H1 (cell line): ENCODE measurements at regions not wholly inside any gene's neighbourhood (a gene's known extent, or its start where the extent isn't known, plus 50 kb on each side); places are given as distances from the start of the nearest gene placed in this dataset.

Source experiments
- CTCF ChIA-PET: fragments of 300-600 bp; sonication (Branson Sonifier 250); formaldehyde crosslinking; loops from one replicate; lab custom pipeline; 2021; ENCODE audit not compliant: partially characterized antibody; lab: Charles Lee
- POLR2A ChIA-PET: fragments of 300-600 bp; sonication (Branson Sonifier 250); formaldehyde crosslinking; loops from one replicate; lab custom pipeline; 2021; ENCODE audit warnings: inconsistent platforms; ENCODE audit not compliant: partially characterized antibody; lab: Charles Lee
- DNase-seq, 2 experiments: peaks; one replicate each; pipeline versions ENCODE4 v3.0.0 to v3.0.0-alpha.2; 2010 to 2022; ENCODE audit warnings: low spot score in 2 of 2, low read depth in 1 of 2, mixed read lengths in 1 of 2
- FAIRE-seq: peaks from 2 replicates; lab custom pipeline; 2011; peaks lifted over from hg19 to GRCh38; lab: Jason Lieb, UNC
- H2AFZ ChIP-seq: 2 replicates; pipeline ENCODE4 v1.8.1; 2012; ENCODE audit warnings: low read length, inconsistent platforms
- H2AK5ac ChIP-seq: 2 replicates; pipeline ENCODE4 v1.6.1; 2013; ENCODE audit warnings: low read depth, low read length
- H2BK120ac ChIP-seq: replicated peaks from 2 replicates; pipeline ENCODE3; 2013; ENCODE audit warnings: low read depth, low read length, inconsistent platforms
- H2BK12ac ChIP-seq: 2 replicates; pipeline ENCODE4 v1.6.1; 2013; ENCODE audit warnings: low read depth, low read length
- H2BK15ac ChIP-seq: 2 replicates; pipeline ENCODE4 v1.6.1; 2013; ENCODE audit warnings: low read length
- H2BK20ac ChIP-seq: 2 replicates; pipeline ENCODE4 v1.6.1; 2013; ENCODE audit warnings: low read length
- H2BK5ac ChIP-seq: 2 replicates; pipeline ENCODE4 v1.6.1; 2013; ENCODE audit warnings: low read depth, low read length
- H3K14ac ChIP-seq: 2 replicates; pipeline ENCODE4 v1.6.1; 2013; ENCODE audit warnings: inconsistent platforms; ENCODE audit not compliant: insufficient read length
- H3K18ac ChIP-seq: 2 replicates; pipeline ENCODE4 v1.6.1; 2013; ENCODE audit warnings: low read length; ENCODE audit errors: extremely low read depth
- H3K23ac ChIP-seq: 2 replicates; pipeline ENCODE4 v1.6.1; 2013; ENCODE audit warnings: inconsistent platforms; ENCODE audit not compliant: insufficient read length
- H3K23me2 ChIP-seq: 2 replicates; pipeline ENCODE4 v1.6.1; 2013; ENCODE audit warnings: low read depth, low read length
- H3K27ac ChIP-seq: 2 replicates; pipeline ENCODE4 v1.6.1; 2011; ENCODE audit warnings: low read depth, low read length, inconsistent platforms
- H3K27me3 ChIP-seq, 4 experiments: replicated peaks in 1 of 4; 1 replicate in 1 of 4; 2 replicates in 3 of 4; pipeline versions ENCODE4 v1.6.1 to v1.8.1; 2011 to 2013; ENCODE audit warnings: low read length in 3 of 4, mild to moderate bottlenecking in 3 of 4, inconsistent platforms in 2 of 4, mixed read lengths in 2 of 4, moderate library complexity in 1 of 4; ENCODE audit not compliant: control insufficient read depth in 3 of 4, insufficient read depth in 3 of 4; ENCODE audit errors: extremely low read depth in 1 of 4
- H3K36me3 ChIP-seq, 4 experiments: 2 replicates each; pipeline versions ENCODE4 v1.6.1 to v1.8.1; 2011 to 2013; ENCODE audit warnings: mild to moderate bottlenecking in 4 of 4, low read length in 3 of 4, moderate library complexity in 2 of 4, control low read depth in 1 of 4, inconsistent platforms in 1 of 4; ENCODE audit not compliant: insufficient read depth in 4 of 4, control insufficient read depth in 2 of 4
- H3K4ac ChIP-seq: replicated peaks from 2 replicates; pipeline ENCODE3; 2013; ENCODE audit warnings: low read length, low read depth, mixed read lengths, inconsistent platforms; ENCODE audit not compliant: insufficient read length
- H3K4me1 ChIP-seq, 4 experiments: replicated peaks in 1 of 4; 1 replicate in 1 of 4; 2 replicates in 3 of 4; pipeline versions ENCODE4 v1.6.1 to v1.8.1; 2011 to 2013; ENCODE audit warnings: low read length in 3 of 4, inconsistent platforms in 2 of 4, mixed read lengths in 1 of 4; ENCODE audit not compliant: insufficient read depth in 4 of 4, control insufficient read depth in 3 of 4
- H3K4me2 ChIP-seq, 2 experiments: 2 replicates each; pipeline versions ENCODE4 v1.6.1 to v1.8.1; 2011 to 2013; ENCODE audit warnings: low read depth in 2 of 2, low read length in 2 of 2, control low read depth in 1 of 2, inconsistent platforms in 1 of 2, mild to moderate bottlenecking in 1 of 2; ENCODE audit not compliant: insufficient read depth in 1 of 2
- H3K4me3 ChIP-seq, 4 experiments: fragments of 200-600, 300-600 bp in 1 of 4; sonication (generic), shearing (Covaris generic), sonication (Bioruptor Twin) in 1 of 4; 2 replicates each; pipeline versions ENCODE4 v1.5.1 to v1.8.1; 2011 to 2016; ENCODE audit warnings: low read length in 4 of 4, low read depth in 3 of 4, control low read depth in 2 of 4, inconsistent platforms in 2 of 4, mild to moderate bottlenecking in 2 of 4, mixed read lengths in 1 of 4, moderate library complexity in 1 of 4; ENCODE audit not compliant: insufficient read depth in 2 of 4; ENCODE audit errors: extremely low read depth in 1 of 4
- H3K56ac ChIP-seq: replicated peaks from 2 replicates; pipeline ENCODE3; 2013; ENCODE audit warnings: low read depth, mild to moderate bottlenecking, mixed read lengths, low read length, inconsistent platforms; ENCODE audit not compliant: insufficient read length
- H3K79me1 ChIP-seq: 2 replicates; pipeline ENCODE4 v1.6.1; 2013; ENCODE audit warnings: low read depth, low read length, control low read depth
- H3K79me2 ChIP-seq, 2 experiments: 2 replicates each; pipeline versions ENCODE4 v1.6.1 to v1.8.1; 2012 to 2013; ENCODE audit warnings: low read length in 2 of 2, mild to moderate bottlenecking in 2 of 2, inconsistent platforms in 1 of 2; ENCODE audit not compliant: insufficient read depth in 2 of 2, control insufficient read depth in 1 of 2
- H3K9ac ChIP-seq, 4 experiments: replicated peaks in 1 of 4; 1 replicate in 1 of 4; 2 replicates in 3 of 4; pipeline versions ENCODE4 v1.6.1 to v1.8.1; 2011 to 2013; ENCODE audit warnings: low read depth in 3 of 4, low read length in 3 of 4, control low read depth in 2 of 4, mild to moderate bottlenecking in 2 of 4, moderate library complexity in 2 of 4, inconsistent platforms in 1 of 4; ENCODE audit errors: extremely low read depth in 1 of 4
- H3K9me3 ChIP-seq, 2 experiments: 2 replicates each; pipeline versions ENCODE4 v1.6.1 to v1.8.1; 2012 to 2013; ENCODE audit warnings: mild to moderate bottlenecking in 2 of 2, moderate library complexity in 2 of 2, control low read depth in 1 of 2, inconsistent platforms in 1 of 2, low read depth in 1 of 2, low read length in 1 of 2, mixed read lengths in 1 of 2; ENCODE audit not compliant: insufficient read depth in 2 of 2
- H4K20me1 ChIP-seq, 2 experiments: replicated peaks in 1 of 2; 2 replicates each; pipeline versions ENCODE3 to v1.8.1; 2011 to 2013; ENCODE audit warnings: inconsistent platforms in 2 of 2, low read length in 2 of 2, mild to moderate bottlenecking in 1 of 2; ENCODE audit not compliant: insufficient read depth in 2 of 2, control insufficient read depth in 1 of 2
- H4K5ac ChIP-seq: 2 replicates; pipeline ENCODE4 v1.6.1; 2013; ENCODE audit warnings: low read length, low read depth, mixed read lengths, inconsistent platforms; ENCODE audit not compliant: insufficient read length
- H4K8ac ChIP-seq: 2 replicates; pipeline ENCODE4 v1.8.0; 2013; ENCODE audit warnings: mild to moderate bottlenecking, moderate library complexity, low read length, inconsistent platforms; ENCODE audit not compliant: insufficient read depth; ENCODE audit errors: extremely low read depth
- H4K91ac ChIP-seq: replicated peaks from 2 replicates; pipeline ENCODE3; 2013; ENCODE audit warnings: low read length, mixed read lengths, inconsistent platforms; ENCODE audit not compliant: insufficient read length
- BACH1 ChIP-seq: IDR thresholded peaks from 2 replicates; pipeline ENCODE4 v1.6.1; 2012; ENCODE audit warnings: low read length, improper control_type of control experiment
- CBX8 ChIP-seq: fragments of 300-800, 300-1000 bp; sonication (generic); IDR thresholded peaks from 2 replicates; pipeline ENCODE4 v1.7.1; 2016; ENCODE audit warnings: low read depth, low read length, borderline replicate concordance
- CTBP2 ChIP-seq: IDR thresholded peaks from 2 replicates; pipeline ENCODE4 v1.7.0; 2011; ENCODE audit warnings: borderline replicate concordance, mild to moderate bottlenecking, moderate library complexity, mixed read lengths, low read length; ENCODE audit not compliant: insufficient read depth, insufficient read length
- EGR1 ChIP-seq: IDR thresholded peaks from 2 replicates; pipeline ENCODE4 v1.6.1; 2011; ENCODE audit warnings: low read depth, low read length, borderline replicate concordance
- GABPA ChIP-seq: IDR thresholded peaks from 2 replicates; pipeline ENCODE4 v1.6.1; 2011; ENCODE audit warnings: mild to moderate bottlenecking, low read length, moderate library complexity, borderline replicate concordance; ENCODE audit not compliant: insufficient read depth
- KDM4A ChIP-seq: IDR thresholded peaks from one replicate; pipeline ENCODE4 v1.7.1; 2012; ENCODE audit warnings: low read depth, mild to moderate bottlenecking, moderate library complexity, low read length, inconsistent platforms; ENCODE audit not compliant: severe bottlenecking
- PHF8 ChIP-seq: fragments of 200-600 bp; sonication (generic); conservative IDR thresholded peaks from 2 replicates; pipeline ENCODE4 v1.7.1; 2012; ENCODE audit warnings: low read depth, mild to moderate bottlenecking, inconsistent platforms, low read length, moderate library complexity
- POLR2AphosphoS5 ChIP-seq: IDR thresholded peaks from 2 replicates; pipeline ENCODE4 v1.6.1; 2011; ENCODE audit warnings: low read depth, low read length
- RBBP5 ChIP-seq: IDR thresholded peaks from 2 replicates; pipeline ENCODE4 v1.7.1; 2012; ENCODE audit warnings: low read depth, mild to moderate bottlenecking, inconsistent platforms, low read length, moderate library complexity, borderline replicate concordance
- TAF7 ChIP-seq: optimal IDR thresholded peaks from 2 replicates; pipeline ENCODE3; 2011; ENCODE audit warnings: low read depth, mild to moderate bottlenecking, inconsistent platforms, low read length, moderate library complexity, borderline replicate concordance
- WGBS, 2 experiments: shearing (Covaris generic) in 1 of 2; methylation state at CpG; one replicate each; pipeline versions ENCODE4 v1.1.6 to v1.1.7; 2013 to 2015; ENCODE audit warnings: low lambda C conversion rate in 2 of 2, mixed read lengths in 2 of 2, inconsistent platforms in 1 of 2, low coverage in 1 of 2, missing lambda C conversion rate in 1 of 2; ENCODE audit not compliant: insufficient replicate concordance in 2 of 2, insufficient coverage in 1 of 2, insufficient read length in 1 of 2; ENCODE audit errors: extremely low coverage in 1 of 2, missing lambda C conversion rate in 1 of 2; 5-methylcytosine and 5-hydroxymethylcytosine counted together

DNA sequence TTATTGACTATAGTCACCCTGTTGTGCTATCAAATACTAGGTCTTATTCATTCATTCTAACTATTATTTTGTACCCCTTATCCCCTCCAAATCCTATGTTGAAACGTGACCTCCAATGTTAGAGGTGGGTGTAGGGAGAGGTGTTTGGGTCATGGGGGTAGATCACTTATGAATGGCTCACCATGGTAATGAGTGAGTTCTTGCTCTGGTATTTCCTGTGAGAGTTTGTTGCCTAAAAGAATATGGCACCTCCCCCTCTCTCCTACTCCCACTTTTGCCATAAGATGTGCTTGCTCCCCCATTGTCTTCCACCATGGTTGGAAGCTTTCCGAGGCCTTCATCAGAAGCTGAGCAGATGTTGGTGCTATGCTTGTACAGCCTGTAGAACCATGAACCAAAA is 59.3 kb upstream of the BRD7 start:
- H3K56ac ChIP-seq = no peak overlapping the region
- CTCF ChIA-PET = interaction anchor here (0.9 to 1.2 kb wide), 3 partner anchors 14 to 114 kb away, joined by 3 to 4 read pairs (median 4); no protein-coding TSS in a partner anchor
- H3K23ac ChIP-seq = no peak overlapping the region
- H2BK15ac ChIP-seq = no peak overlapping the region
- H3K4me2 ChIP-seq = no peak overlapping the region
- no peak for TF ChIP-seq POLR2AphosphoS5
- no peak for TF ChIP-seq PHF8
- no peak for TF ChIP-seq KDM4A
- no peak for TF ChIP-seq RBBP5
- no peak for TF ChIP-seq GABPA
- no peak for TF ChIP-seq BACH1
- no peak for TF ChIP-seq CBX8
- no peak for TF ChIP-seq EGR1
- TF ChIP-seq CTBP2 = no peak
- no peak for TF ChIP-seq TAF7
- no peaks in the 10 kb centered on the region for H3K79me1 ChIP-seq
- 0 out of 2 replicates have a peak, but pooled peaks cover 2% of the 10 kb centered on the region for H3K23me2 ChIP-seq
- H2AK5ac ChIP-seq = no peak overlapping the region
- FAIRE-seq (no peak), DNase-seq (no peak)
- H3K4ac ChIP-seq = no peak overlapping the region
- H2BK12ac ChIP-seq = no peak overlapping the region
- no peaks in the 10 kb centered on the region for H3K4me1 ChIP-seq
- H3K18ac ChIP-seq = no peak overlapping the region
- H3K79me2 ChIP-seq = no peaks in the 10 kb centered on the region
- no peak overlapping the region; the same call in 1 of the 2 replicates for H4K8ac ChIP-seq
- H3K36me3 ChIP-seq = no peaks in the 10 kb centered on the region
- no peak overlapping the region for H3K14ac ChIP-seq
- no peak overlapping the region for H2BK20ac ChIP-seq
- no peak overlapping the region for H3K27ac ChIP-seq
- no peak overlapping the region for H3K4me3 ChIP-seq
- no peak overlapping the region for H3K9ac ChIP-seq
- no peaks in the 10 kb centered on the region for H3K9me3 ChIP-seq
- H4K20me1 ChIP-seq = no peaks in the 10 kb centered on the region
- H3K27me3 ChIP-seq = no peaks in the 10 kb centered on the region
- WGBS, 2 experiments = 89% methylated on average over 2 of the region's 2 CpGs; no CpG with 5 or more reads in 1 of the 2 experiments
- no peak overlapping the region for H2AFZ ChIP-seq
- no peak overlapping the region for H2BK5ac ChIP-seq
- no peak overlapping the region for H4K5ac ChIP-seq
- H2BK120ac ChIP-seq = no peak overlapping the region
- POLR2A ChIA-PET = no interaction called here
- H4K91ac ChIP-seq = no peak overlapping the region
